NB4 (cell line): ENCODE measurements at regions not wholly inside any gene's neighbourhood (a gene's known extent, or its start where the extent isn't known, plus 50 kb on each side); places are given as distances from the start of the nearest gene placed in this dataset.

ENCODE experiments used
- DNase-seq: peaks from one replicate; pipeline ENCODE4 v3.0.0; 2010; ENCODE audit warnings: low read depth
- H3K4me3 ChIP-seq: one replicate; pipeline ENCODE4 v1.5.1; 2011; ENCODE audit warnings: mild to moderate bottlenecking, low read depth, low read length, moderate library complexity
- MYC ChIP-seq: IDR thresholded peaks from 2 replicates; pipeline ENCODE4 v1.6.1; 2011; ENCODE audit warnings: low read depth, low read length
- POLR2A ChIP-seq: IDR thresholded peaks from 2 replicates; pipeline ENCODE4 v1.6.1; 2011; ENCODE audit warnings: mild to moderate bottlenecking; ENCODE audit not compliant: insufficient read length; ENCODE audit errors: extremely low read depth
- TF ChIP-seq, protein P1 (sequence below): IDR thresholded peaks from one replicate; pipeline ENCODE4 v1.5.1; 2012; ENCODE audit warnings: low read depth, low read length
- TF ChIP-seq, protein P2 (sequence below): IDR thresholded peaks from 2 replicates; pipeline ENCODE4 v1.6.1; 2011; ENCODE audit warnings: low read depth, low read length

DNA sequence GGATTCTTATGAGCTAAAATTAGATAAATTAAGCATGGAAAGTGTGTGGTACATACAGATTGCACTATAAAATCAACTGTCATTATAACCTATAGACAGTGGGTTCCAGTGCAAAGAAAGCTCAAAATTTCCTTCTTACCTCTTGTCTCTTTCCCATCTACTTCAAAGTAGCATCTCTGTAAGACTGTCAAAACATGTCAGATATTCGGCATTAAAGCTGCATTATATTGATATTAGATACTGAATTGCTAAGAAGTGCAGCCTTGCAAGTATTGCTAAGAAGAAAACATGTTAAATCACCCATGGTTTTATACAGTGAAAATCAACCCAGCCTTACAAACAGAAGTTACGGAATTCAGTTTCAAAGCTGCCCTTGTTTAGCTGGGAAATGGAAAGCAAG lies 849.8 kb upstream of the FAT3 start:
- DNase-seq: no peak
- TF ChIP-seq, protein P1, sequence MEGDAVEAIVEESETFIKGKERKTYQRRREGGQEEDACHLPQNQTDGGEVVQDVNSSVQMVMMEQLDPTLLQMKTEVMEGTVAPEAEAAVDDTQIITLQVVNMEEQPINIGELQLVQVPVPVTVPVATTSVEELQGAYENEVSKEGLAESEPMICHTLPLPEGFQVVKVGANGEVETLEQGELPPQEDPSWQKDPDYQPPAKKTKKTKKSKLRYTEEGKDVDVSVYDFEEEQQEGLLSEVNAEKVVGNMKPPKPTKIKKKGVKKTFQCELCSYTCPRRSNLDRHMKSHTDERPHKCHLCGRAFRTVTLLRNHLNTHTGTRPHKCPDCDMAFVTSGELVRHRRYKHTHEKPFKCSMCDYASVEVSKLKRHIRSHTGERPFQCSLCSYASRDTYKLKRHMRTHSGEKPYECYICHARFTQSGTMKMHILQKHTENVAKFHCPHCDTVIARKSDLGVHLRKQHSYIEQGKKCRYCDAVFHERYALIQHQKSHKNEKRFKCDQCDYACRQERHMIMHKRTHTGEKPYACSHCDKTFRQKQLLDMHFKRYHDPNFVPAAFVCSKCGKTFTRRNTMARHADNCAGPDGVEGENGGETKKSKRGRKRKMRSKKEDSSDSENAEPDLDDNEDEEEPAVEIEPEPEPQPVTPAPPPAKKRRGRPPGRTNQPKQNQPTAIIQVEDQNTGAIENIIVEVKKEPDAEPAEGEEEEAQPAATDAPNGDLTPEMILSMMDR: no peak
- TF ChIP-seq MYC (no peak), POLR2A (no peak)
- TF ChIP-seq, protein P2, sequence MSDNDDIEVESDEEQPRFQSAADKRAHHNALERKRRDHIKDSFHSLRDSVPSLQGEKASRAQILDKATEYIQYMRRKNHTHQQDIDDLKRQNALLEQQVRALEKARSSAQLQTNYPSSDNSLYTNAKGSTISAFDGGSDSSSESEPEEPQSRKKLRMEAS: no peak
- H3K4me3 ChIP-seq: no peak overlapping the region

DNA sequence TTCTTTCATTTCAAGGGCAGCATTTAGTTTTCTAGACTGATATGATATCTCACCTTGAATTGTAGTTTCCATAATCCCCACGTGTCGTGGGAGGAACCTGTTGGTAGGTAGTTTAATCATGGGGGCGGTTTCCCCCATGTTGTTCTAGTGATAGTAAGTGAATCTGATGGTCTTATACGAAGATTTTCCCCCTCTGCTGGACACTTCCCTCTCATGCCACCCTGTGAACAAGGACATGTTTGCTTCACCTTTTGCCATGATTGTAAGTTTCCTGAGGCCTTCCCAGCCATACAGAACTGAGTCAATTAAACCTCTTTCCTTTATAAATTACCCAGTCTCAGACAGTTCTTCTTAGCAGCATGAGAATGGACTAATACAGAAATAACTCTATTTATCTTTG lies 851.1 kb upstream of the FAT3 start:
- DNase-seq: peak; percentile 4
- TF ChIP-seq POLR2A (no peak), MYC (no peak)
- TF ChIP-seq, protein P1: no peak
- TF ChIP-seq, protein P2: no peak

DNA sequence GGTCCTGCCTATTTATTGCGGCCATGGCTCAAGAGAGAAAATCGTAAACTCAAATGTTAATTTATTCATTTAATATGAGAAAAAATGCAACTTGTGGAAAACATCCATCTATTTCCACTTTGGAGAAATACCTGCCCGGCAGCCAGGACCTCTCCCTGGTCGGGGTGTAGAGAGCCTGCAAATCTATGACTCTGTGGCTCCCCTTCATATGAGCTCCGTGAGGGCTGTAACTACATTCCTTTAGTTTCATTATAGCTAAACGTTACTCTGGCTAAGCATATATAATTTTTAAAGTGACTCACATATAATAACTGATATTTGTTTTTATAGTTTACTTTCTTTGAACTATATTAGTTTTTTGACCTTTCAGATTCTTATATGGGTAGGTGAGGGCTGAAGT lies 857.8 kb upstream of the FAT3 start:
- no peak for DNase-seq
- H3K4me3 ChIP-seq: no peak overlapping the region
- TF ChIP-seq MYC (no peak), POLR2A (no peak)
- TF ChIP-seq, protein P1: no peak
- TF ChIP-seq, protein P2: no peak

More for the DNA sequence above, 851.1 kb upstream of the FAT3 start:
- no peak overlapping the region for H3K4me3 ChIP-seq

DNA sequence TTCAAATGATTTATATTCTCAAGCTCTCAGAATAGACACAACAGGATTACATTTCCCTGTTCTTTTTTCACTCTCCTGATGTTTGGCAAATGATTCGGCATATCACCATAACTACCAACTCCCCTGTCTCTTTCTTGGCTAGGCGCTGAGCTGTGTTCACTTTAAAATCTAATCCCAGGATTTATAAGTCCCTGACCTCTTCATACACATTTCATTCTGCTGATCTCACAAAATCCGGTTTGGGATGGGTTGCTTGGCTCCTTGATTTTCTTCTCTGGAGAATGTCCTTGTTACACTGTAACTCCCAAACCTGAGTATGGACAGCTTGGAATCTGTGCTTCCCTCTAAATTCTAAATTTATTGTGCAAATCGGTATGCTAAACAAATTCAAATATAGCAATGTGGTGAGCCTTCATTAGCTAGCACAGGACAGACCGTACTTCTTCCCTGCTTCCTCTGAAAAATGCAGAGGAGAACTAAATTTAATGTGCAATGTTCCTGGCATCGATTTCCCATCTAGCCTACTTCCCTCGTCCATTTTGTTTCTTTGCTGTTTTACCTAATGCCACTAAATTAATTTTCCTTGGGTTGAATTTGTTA lies 858.5 kb upstream of the FAT3 start:
- DNase-seq: no peak
- TF ChIP-seq POLR2A (no peak), MYC (no peak)
- TF ChIP-seq, protein P2: no peak
- TF ChIP-seq, protein P1: no peak
- H3K4me3 ChIP-seq: no peak overlapping the region

DNA sequence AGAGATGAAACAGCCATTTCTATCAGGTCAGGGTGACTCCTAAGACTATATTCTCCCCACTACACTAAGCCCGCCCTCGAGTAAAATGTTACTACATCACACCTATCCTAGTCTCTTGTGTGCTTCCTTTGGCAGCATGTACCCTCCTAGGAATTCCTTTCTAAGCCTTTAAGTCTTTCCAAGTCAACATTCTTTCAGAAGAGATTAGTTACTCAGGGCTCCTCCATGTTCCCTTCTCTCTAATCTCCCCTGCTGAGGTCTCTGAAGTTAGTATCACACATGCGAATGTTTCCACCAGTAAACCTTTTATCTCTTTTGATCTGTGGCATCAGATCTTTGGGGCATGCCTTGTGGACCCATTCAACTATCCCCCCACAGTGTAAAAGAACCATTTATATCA lies 873.7 kb upstream of the FAT3 start:
- no peak overlapping the region for H3K4me3 ChIP-seq
- no peak for TF ChIP-seq MYC
- TF ChIP-seq, protein P1: no peak
- TF ChIP-seq, protein P2: no peak
- no peak for TF ChIP-seq POLR2A
- no peak for DNase-seq
